SK-N-SH treated with all-trans-retinoic acid at 6 μM for 48 hours (cell line): ENCODE measurements at regions not wholly inside any gene's neighbourhood (a gene's known extent, or its start where the extent isn't known, plus 50 kb on each side); places are given as distances from the start of the nearest gene placed in this dataset.
A peak's percentile ranks its signal among the peaks of the same experiment; 100 is the strongest.

Source experiments
- ATAC-seq: fragments of 200-7000 bp; cut with Tn5 transposase; 3 replicates; pipeline ENCODE4 v1.9.1; 2020; ENCODE audit warnings: mild to moderate bottlenecking, moderate library complexity
- ARNTL ChIP-seq: fragments of 450-650 bp; formaldehyde crosslinking; IDR thresholded peaks from 2 replicates; pipeline ENCODE4 v1.5.0; 2020; ENCODE audit warnings: low read depth, mild to moderate bottlenecking, moderate library complexity, borderline replicate concordance
- CREB5 ChIP-seq: fragments of 250-450 bp; sonication (Bioruptor Pico); IDR thresholded peaks from 2 replicates; pipeline ENCODE4 v1.5.1; 2020; ENCODE audit warnings: low read depth, mild to moderate bottlenecking, moderate library complexity
- CSDC2 ChIP-seq: fragments of 250-450 bp; sonication (Bioruptor Pico); IDR thresholded peaks from 2 replicates; pipeline ENCODE4 v1.5.0; 2020; ENCODE audit warnings: mild to moderate bottlenecking, moderate library complexity
- ESRRG ChIP-seq: fragments of 250-450 bp; sonication (Bioruptor Pico); IDR thresholded peaks from 2 replicates; pipeline ENCODE4 v1.6.1; 2021; ENCODE audit warnings: mild to moderate bottlenecking
- ISL1 ChIP-seq: fragments of 250-450 bp; sonication (Bioruptor Pico); IDR thresholded peaks from 2 replicates; pipeline ENCODE4 v2.1.2; 2022; ENCODE audit warnings: mild to moderate bottlenecking, moderate library complexity
- OSR1 ChIP-seq: fragments of 250-450 bp; sonication (Bioruptor Pico); IDR thresholded peaks from 2 replicates; pipeline ENCODE4 v1.8.0; 2022; ENCODE audit warnings: moderate library complexity, mild to moderate bottlenecking, inconsistent platforms
- PATZ1 ChIP-seq: fragments of 250-450 bp; sonication (Bioruptor Pico); IDR thresholded peaks from 2 replicates; pipeline ENCODE4 v1.8.0; 2020; ENCODE audit warnings: mild to moderate bottlenecking, moderate library complexity, borderline replicate concordance
- PPARA ChIP-seq: fragments of 250-450 bp; sonication (Bioruptor Pico); IDR thresholded peaks from 2 replicates; pipeline ENCODE4 v1.5.0; 2020; ENCODE audit warnings: mild to moderate bottlenecking, borderline replicate concordance
- SNAI2 ChIP-seq: fragments of 250-450 bp; sonication (Bioruptor Pico); IDR thresholded peaks from 2 replicates; pipeline ENCODE4 v1.5.0; 2020; ENCODE audit warnings: mild to moderate bottlenecking, moderate library complexity
- TOX ChIP-seq: fragments of 250-450 bp; sonication (Bioruptor Pico); IDR thresholded peaks from 2 replicates; pipeline ENCODE4 v1.8.0; 2021; ENCODE audit warnings: mild to moderate bottlenecking, moderate library complexity, borderline replicate concordance
- TSHZ2 ChIP-seq: fragments of 250-450 bp; sonication (Bioruptor Pico); IDR thresholded peaks from 2 replicates; pipeline ENCODE4 v1.5.0; 2020; ENCODE audit warnings: mild to moderate bottlenecking, moderate library complexity
- ZC3H10 ChIP-seq: fragments of 250-450 bp; sonication (Bioruptor Pico); IDR thresholded peaks from 2 replicates; pipeline ENCODE4 v1.5.1; 2021; ENCODE audit warnings: mild to moderate bottlenecking, moderate library complexity
- ZFP3 ChIP-seq: fragments of 250-450 bp; sonication (Bioruptor Pico); IDR thresholded peaks from 2 replicates; pipeline ENCODE4 v1.5.0; 2020; ENCODE audit warnings: mild to moderate bottlenecking, moderate library complexity
- ZFP30 ChIP-seq: fragments of 450-650 bp; formaldehyde crosslinking; IDR thresholded peaks from 2 replicates; pipeline ENCODE4 v1.5.0; 2022; ENCODE audit warnings: mild to moderate bottlenecking, moderate library complexity
- ZNF565 ChIP-seq: fragments of 450-650 bp; formaldehyde crosslinking; conservative IDR thresholded peaks from 2 replicates; pipeline ENCODE4 v1.5.0; 2020; ENCODE audit warnings: low read depth, mild to moderate bottlenecking, moderate library complexity
- ZNF8 ChIP-seq: fragments of 450-650 bp; formaldehyde crosslinking; IDR thresholded peaks from 2 replicates; pipeline ENCODE4 v1.5.0; 2020; ENCODE audit warnings: mild to moderate bottlenecking, moderate library complexity
- TF ChIP-seq, protein P1 (sequence below): fragments of 250-450 bp; sonication (Bioruptor Pico); IDR thresholded peaks from 2 replicates; pipeline ENCODE4 v1.8.0; 2021; ENCODE audit warnings: low read depth, mild to moderate bottlenecking, moderate library complexity, borderline replicate concordance

- no peak for ATAC-seq
Observed at GRCh38 chr4:108473163-108473720, 147.1 kb upstream of the RPL34 start.

DNA sequence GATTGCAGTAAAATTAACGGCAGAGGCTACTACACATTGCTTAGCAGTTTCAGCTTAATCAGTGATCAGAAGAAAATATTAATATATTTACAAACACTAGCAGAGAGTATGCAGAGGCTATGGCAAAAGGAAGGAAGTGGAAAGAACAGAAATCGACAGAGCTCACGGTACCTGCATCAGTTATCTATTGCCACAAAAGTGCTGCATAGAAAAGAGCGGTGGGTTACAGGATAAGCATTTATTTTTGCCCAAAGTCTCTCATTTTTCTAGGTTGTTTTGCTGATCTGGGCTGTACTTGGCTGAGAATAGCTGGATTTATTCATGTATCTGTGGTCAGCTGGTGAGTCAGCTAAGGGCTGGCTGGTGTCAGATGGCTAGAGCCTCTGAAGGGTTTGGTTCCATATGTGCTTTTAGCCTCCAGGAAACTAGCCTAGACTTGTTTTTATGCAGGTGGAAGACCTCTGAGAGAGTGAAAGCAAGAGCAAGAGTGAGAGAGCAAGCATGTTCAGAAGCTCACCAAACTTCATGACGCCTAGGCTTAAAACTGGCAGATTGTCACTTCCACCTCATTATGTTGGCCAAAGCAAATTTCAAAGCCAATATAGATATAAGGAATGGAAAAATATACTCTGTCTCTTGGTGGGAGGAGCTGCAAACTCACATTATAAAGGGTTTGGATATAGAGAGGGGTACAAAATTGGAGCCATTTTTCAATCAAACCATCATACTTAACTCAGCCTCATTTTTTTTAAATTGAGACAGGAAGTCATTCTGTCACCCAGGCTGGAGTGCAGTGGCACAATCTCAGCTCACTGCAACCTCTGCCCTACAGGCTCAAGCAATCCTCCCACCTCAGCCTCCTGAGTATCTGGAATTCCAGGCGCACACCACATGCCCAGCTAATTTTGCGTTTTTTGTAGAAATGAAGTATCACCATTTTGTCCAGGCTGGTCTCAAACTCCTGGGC is 153.2 kb upstream of the RPL34 start:
- ATAC-seq: peak; percentile 87
- no peak for TF ChIP-seq ESRRG (CRISPR knock-in tag)
- no peak for TF ChIP-seq PPARA (CRISPR knock-in tag)
- TF ChIP-seq ZC3H10: no peak
- TF ChIP-seq ISL1 (CRISPR knock-in tag): no peak
- no peak for TF ChIP-seq TSHZ2 (CRISPR knock-in tag)
- TF ChIP-seq PATZ1 (CRISPR knock-in tag): no peak
- no peak for TF ChIP-seq CSDC2 (CRISPR knock-in tag)
- no peak for TF ChIP-seq CREB5 (CRISPR knock-in tag)
- no peak for TF ChIP-seq ZFP30 (CRISPR knock-in tag)

More at GRCh38 chr4:108473163-108473720, 147.1 kb upstream of the RPL34 start:
- TF ChIP-seq, protein P1, sequence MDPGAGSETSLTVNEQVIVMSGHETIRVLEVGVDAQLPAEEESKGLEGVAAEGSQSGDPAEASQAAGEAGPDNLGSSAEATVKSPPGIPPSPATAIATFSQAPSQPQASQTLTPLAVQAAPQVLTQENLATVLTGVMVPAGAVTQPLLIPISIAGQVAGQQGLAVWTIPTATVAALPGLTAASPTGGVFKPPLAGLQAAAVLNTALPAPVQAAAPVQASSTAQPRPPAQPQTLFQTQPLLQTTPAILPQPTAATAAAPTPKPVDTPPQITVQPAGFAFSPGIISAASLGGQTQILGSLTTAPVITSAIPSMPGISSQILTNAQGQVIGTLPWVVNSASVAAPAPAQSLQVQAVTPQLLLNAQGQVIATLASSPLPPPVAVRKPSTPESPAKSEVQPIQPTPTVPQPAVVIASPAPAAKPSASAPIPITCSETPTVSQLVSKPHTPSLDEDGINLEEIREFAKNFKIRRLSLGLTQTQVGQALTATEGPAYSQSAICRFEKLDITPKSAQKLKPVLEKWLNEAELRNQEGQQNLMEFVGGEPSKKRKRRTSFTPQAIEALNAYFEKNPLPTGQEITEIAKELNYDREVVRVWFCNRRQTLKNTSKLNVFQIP (CRISPR knock-in tag): no peak
- TF ChIP-seq TOX (CRISPR knock-in tag) (no peak), ARNTL (no peak), OSR1 (CRISPR knock-in tag) (no peak), CREB5 (CRISPR knock-in tag) (no peak), ISL1 (CRISPR knock-in tag) (no peak), ZFP30 (CRISPR knock-in tag) (no peak), SNAI2 (no peak), ZNF565 (no peak), PATZ1 (CRISPR knock-in tag) (no peak), ZFP3 (CRISPR knock-in tag) (no peak), ZNF8 (CRISPR knock-in tag) (no peak), TSHZ2 (CRISPR knock-in tag) (no peak), PPARA (CRISPR knock-in tag) (no peak)
